ENCODE measurements at regions not wholly inside any gene's neighbourhood (a gene's known extent, or its start where the extent isn't known, plus 50 kb on each side); places are given as distances from the start of the nearest gene placed in this dataset.

GRCh38 chr1:209454340-209454994, 129.0 kb upstream of the CAMK1G start:
- DNase-seq, result peak; percentile 36

- DNase-seq, result peak; percentile 4
Observed at GRCh38 chr1:209455145-209455544, 128.4 kb upstream of the CAMK1G start.

- DNase-seq, result no peak
Observed at GRCh38 chr1:209455661-209456358, 127.7 kb upstream of the CAMK1G start.

- DNase-seq, result peak; percentile 36
Observed at GRCh38 chr1:209456878-209457277, 126.6 kb upstream of the CAMK1G start.

- no peak for DNase-seq
Observed at GRCh38 chr1:209457401-209458125, 126.0 kb upstream of the CAMK1G start.

GRCh38 chr1:209458921-209459320, 124.6 kb upstream of the CAMK1G start:
- no peak for DNase-seq

GRCh38 chr1:209461168-209461567, 122.3 kb upstream of the CAMK1G start:
- DNase-seq, result peak; percentile 26

- no peak for DNase-seq
Observed at GRCh38 chr1:209462433-209462832, 121.1 kb upstream of the CAMK1G start.

- peak; percentile 37 for DNase-seq
Observed at GRCh38 chr1:209463441-209463840, 120.1 kb upstream of the CAMK1G start.

- DNase-seq, result no peak
Observed at GRCh38 chr1:209473025-209473424, 110.5 kb upstream of the CAMK1G start.

- DNase-seq, result no peak
Observed at GRCh38 chr1:209480345-209480744, 103.2 kb upstream of the CAMK1G start.

- DNase-seq, result no peak
Observed at GRCh38 chr1:209483691-209484090, 99.8 kb upstream of the CAMK1G start.

- DNase-seq, result no peak
Observed at GRCh38 chr1:209484429-209484828, 99.1 kb upstream of the CAMK1G start.

- DNase-seq, result no peak
Observed at GRCh38 chr1:209485167-209485566, 98.3 kb upstream of the CAMK1G start.

- no peak for DNase-seq
Observed at GRCh38 chr1:209485751-209486150, 97.8 kb upstream of the CAMK1G start.

- DNase-seq, result no peak
Observed at GRCh38 chr1:209486861-209487593, 96.5 kb upstream of the CAMK1G start.

GRCh38 chr1:209490013-209490412, 93.5 kb upstream of the CAMK1G start:
- no peak for DNase-seq

GRCh38 chr1:209491031-209491430, 92.5 kb upstream of the CAMK1G start:
- DNase-seq, result no peak

GRCh38 chr1:209491496-209491895, 92.0 kb upstream of the CAMK1G start:
- no peak for DNase-seq

- DNase-seq, result no peak
Observed at GRCh38 chr1:209491897-209492296, 91.6 kb upstream of the CAMK1G start.

GRCh38 chr1:209493559-209493958, 90.0 kb upstream of the CAMK1G start:
- DNase-seq, result no peak

GRCh38 chr1:209497729-209498128, 85.8 kb upstream of the CAMK1G start:
- no peak for DNase-seq

GRCh38 chr1:209500993-209501392, 82.5 kb upstream of the CAMK1G start:
- DNase-seq, result no peak

Measured in inflammatory macrophage treated with lipopolysaccharide for 4 hours (primary cell).